Pancreas (tissue), 10 donors: ENCODE measurements at regions not wholly inside any gene's neighbourhood (a gene's known extent, or its start where the extent isn't known, plus 50 kb on each side); places are given as distances from the start of the nearest gene placed in this dataset.

Source experiments
- ATAC-seq, 4 donors: fragments of 200-7000 bp; cut with Tn5 transposase; one replicate each; pipeline versions ENCODE4 v1.8.0 to v1.9.1; 2020; ENCODE audit warnings: mild to moderate bottlenecking in 4 of 4, moderate library complexity in 4 of 4
- DNase-seq, 6 donors: peaks; one replicate each; pipeline ENCODE4 v3.0.0-alpha.2; 2020
- FAIRE-seq: peaks from 2 replicates; lab custom pipeline; 2012; peaks lifted over from hg19 to GRCh38; lab: Jason Lieb, UNC
- H3K27ac ChIP-seq, 4 donors: fragments of 200-600 bp; sonication (generic); 1 replicate in 3 of 4; 2 replicates in 1 of 4; pipeline versions ENCODE4 v1.5.0 to v1.8.0; 2020
- H3K27me3 ChIP-seq, 4 donors: fragments of 200-600 bp; one replicate each; pipeline ENCODE4 v1.8.0; 2021
- H3K36me3 ChIP-seq, 3 donors: fragments of 200-600 bp; sonication (generic) in 1 of 3; one replicate each; pipeline versions ENCODE4 v1.5.0 to v1.8.0; 2020 to 2021
- H3K4me1 ChIP-seq, 3 donors: fragments of 200-600 bp; one replicate each; pipeline ENCODE4 v1.8.0; 2021
- H3K4me3 ChIP-seq, 4 donors: fragments of 200-600 bp; sonication (generic) in 2 of 4; one replicate each; pipeline versions ENCODE4 v1.5.0 to v1.8.0; 2020 to 2021
- H3K9me3 ChIP-seq, 4 donors: fragments of 200-600 bp; one replicate each; pipeline ENCODE4 v1.8.0; 2021
- WGBS, 2 donors: extraction: QIAGEN DNeasy Blood & Tissue Kit; methylation state at CpG; one replicate each; pipeline ENCODE4 v1.1.7; 2013; 5-methylcytosine and 5-hydroxymethylcytosine counted together
- intact Hi-C, 3 donors: fragments of 100-400 bp; cut with DNase I; formaldehyde crosslinking; loops; one replicate each; pipeline versions ENCODE4 v1.11.1 to v1.14.2; 2022
- TF ChIP-seq, protein P1 (sequence below), 4 donors: fragments of 200-600 bp; sonication (generic) in 3 of 4; IDR thresholded peaks; one replicate each; pipeline versions ENCODE4 v1.5.0 to v1.8.0; 2021; ENCODE audit warnings: antibody characterized with exemption in 4 of 4
- donor health status: healthy with polysubstance abuse.
- donor health status: DM: no; HTN: no; CAD: no; lungs with moderate emphysema.
- donor health status: DM: no; HTN: no; CAD: no.
- donor health status: control.
- donor health status: control.
- donor health status: Bipolar disorder and iron deficiency.
- donor health status: DM: yes; HTN: yes; CAD: no.
- donor health status: DM: no; HTN: no; CAD: no.
- donor health status: DM: no; HTN: no; CAD: no.
- donor health status: DM: yes; HTN: yes; CAD: no.

DNA sequence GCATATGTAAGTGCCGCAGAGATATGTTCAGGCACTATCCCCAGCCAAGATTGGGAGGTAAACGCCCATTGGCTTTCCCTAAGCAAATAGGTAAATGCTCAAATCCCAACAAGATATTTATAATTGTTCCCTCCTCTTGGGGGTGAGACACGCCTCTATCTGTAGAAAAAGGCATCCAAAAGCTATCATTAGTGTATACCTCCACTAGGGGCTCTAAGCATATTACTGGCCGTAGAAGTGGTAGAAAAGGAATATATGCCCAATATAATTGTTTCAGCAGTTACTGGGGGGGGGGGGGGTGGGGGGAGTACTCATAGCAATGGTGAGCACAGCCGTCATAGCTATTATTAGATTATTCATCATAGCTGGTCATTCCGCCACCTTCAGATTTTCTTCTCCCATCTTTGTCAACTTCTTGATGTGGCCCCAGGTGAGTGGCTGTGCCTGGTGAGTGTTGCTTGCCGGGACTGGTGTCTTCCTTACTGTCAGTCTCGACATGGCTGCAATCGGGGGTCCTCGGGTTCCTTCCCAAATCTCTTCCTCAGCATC is 53.3 kb upstream of the WDR1 start:
- TF ChIP-seq, protein P1, sequence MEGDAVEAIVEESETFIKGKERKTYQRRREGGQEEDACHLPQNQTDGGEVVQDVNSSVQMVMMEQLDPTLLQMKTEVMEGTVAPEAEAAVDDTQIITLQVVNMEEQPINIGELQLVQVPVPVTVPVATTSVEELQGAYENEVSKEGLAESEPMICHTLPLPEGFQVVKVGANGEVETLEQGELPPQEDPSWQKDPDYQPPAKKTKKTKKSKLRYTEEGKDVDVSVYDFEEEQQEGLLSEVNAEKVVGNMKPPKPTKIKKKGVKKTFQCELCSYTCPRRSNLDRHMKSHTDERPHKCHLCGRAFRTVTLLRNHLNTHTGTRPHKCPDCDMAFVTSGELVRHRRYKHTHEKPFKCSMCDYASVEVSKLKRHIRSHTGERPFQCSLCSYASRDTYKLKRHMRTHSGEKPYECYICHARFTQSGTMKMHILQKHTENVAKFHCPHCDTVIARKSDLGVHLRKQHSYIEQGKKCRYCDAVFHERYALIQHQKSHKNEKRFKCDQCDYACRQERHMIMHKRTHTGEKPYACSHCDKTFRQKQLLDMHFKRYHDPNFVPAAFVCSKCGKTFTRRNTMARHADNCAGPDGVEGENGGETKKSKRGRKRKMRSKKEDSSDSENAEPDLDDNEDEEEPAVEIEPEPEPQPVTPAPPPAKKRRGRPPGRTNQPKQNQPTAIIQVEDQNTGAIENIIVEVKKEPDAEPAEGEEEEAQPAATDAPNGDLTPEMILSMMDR (IDR thresholded peaks at IDR 0.05), result no peak
- Histone ChIP-seq H3K4me3 (no peak overlapping the region), H3K4me1 (peaks cover 0 to 12% (median 4%) of the 10 kb centered on the region in 3 donors), H3K9me3 (no peaks in the 10 kb centered on the region), H3K36me3 (no peaks in the 10 kb centered on the region), H3K27me3 (no peaks in the 10 kb centered on the region), H3K27ac (no peak overlapping the region)
- intact Hi-C loops, result no loop called here
- no peak for DNase-seq
- no peak for FAIRE-seq
- no peak for ATAC-seq
- WGBS, 2 donors, result 84 to 88% methylated on average over 10 of the region's 10 CpGs

DNA sequence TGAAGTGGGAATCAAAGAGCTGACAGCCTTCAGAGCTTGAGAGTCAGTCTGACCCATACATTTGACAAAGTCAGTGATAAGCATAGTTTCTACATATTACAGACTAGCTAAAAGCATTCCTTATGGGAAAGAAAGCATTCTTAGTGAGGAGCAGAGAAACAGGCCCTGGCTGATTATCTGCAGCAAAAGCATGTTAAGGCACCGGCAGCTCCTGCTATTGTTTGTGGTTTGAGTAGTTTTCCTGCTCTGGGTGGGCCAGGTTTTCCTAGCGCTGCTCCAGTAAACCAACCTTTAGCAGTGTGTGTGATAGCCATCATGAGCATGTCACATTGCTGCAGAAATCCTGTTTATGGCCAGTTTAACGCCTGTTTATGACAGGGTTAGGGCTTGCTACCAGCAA is 51.6 kb upstream of the WDR1 start:
- Histone ChIP-seq H3K9me3 (no peaks in the 10 kb centered on the region), H3K36me3 (no peaks in the 10 kb centered on the region), H3K27me3 (no peaks in the 10 kb centered on the region), H3K27ac (no peak overlapping the region), H3K4me1 (peaks cover 0 to 5% (median 0%) of the 10 kb centered on the region in 3 donors), H3K4me3 (no peak overlapping the region)
- FAIRE-seq, result no peak
- ATAC-seq, result no peak
- WGBS, 2 donors, result 72 to 75% methylated on average over 3 of the region's 3 CpGs
- intact Hi-C loops, result no loop called here
- TF ChIP-seq, protein P1 (IDR thresholded peaks at IDR 0.05), result no peak
- DNase-seq, result no peak

DNA sequence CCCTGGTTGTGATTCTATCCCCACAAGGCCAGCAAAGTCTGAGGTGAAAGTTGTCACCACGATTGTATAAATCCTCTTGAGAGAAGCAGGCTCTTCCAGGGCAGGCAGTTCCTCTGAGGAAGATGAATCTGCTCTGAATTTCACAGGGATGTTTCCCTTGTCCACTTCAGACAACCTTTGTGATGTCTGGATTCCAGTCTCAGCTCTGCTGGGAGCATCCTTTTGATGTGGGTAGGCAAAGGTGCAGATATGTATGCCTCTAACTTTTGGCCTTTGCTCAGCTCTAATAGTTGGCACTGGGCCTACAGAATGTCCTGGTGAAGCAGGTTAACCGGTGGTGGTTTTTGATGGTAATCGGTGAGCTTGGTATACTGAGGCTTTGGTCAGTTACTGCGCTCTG is 50.6 kb upstream of the WDR1 start:
- Histone ChIP-seq H3K27ac (no peak overlapping the region), H3K9me3 (no peaks in the 10 kb centered on the region), H3K4me1 (peaks cover 0 to 6% (median 0%) of the 10 kb centered on the region in 3 donors), H3K36me3 (no peaks in the 10 kb centered on the region), H3K27me3 (no peaks in the 10 kb centered on the region), H3K4me3 (no peak overlapping the region)
- no peak for DNase-seq
- no peak for ATAC-seq
- no peak for FAIRE-seq
- intact Hi-C loops, result no loop called here
- TF ChIP-seq, protein P1 (IDR thresholded peaks at IDR 0.05), result no peak
- 52 to 63% methylated on average over 4 of the region's 4 CpGs for WGBS, 2 donors
